RPMI7951 (cell line): ENCODE measurements at regions not wholly inside any gene's neighbourhood (a gene's known extent, or its start where the extent isn't known, plus 50 kb on each side); places are given as distances from the start of the nearest gene placed in this dataset.

Experiments
- DNase-seq: peaks from one replicate; pipeline ENCODE4 v3.0.0-alpha.2; 2012; ENCODE audit warnings: low read depth

- DNase-seq: no peak
These were observed 736.8 kb downstream of the RFPL4B start for GRCh38 chr6:113083947-113084346.

- no peak for DNase-seq
These were observed 741.9 kb downstream of the RFPL4B start for GRCh38 chr6:113089056-113089455.

- no peak for DNase-seq
These were observed 745.7 kb downstream of the RFPL4B start for GRCh38 chr6:113092795-113093194.

- no peak for DNase-seq
These were observed 747.6 kb downstream of the RFPL4B start for GRCh38 chr6:113094779-113095178.

- DNase-seq: no peak
These were observed 748.7 kb downstream of the RFPL4B start for GRCh38 chr6:113095841-113096240.

GRCh38 chr6:113102761-113103160 lies 754.4 kb upstream of the MARCKS start:
- DNase-seq: peak; percentile 82

- peak; percentile 90 for DNase-seq
These were observed 753.3 kb upstream of the MARCKS start for GRCh38 chr6:113103634-113104361.

GRCh38 chr6:113104541-113104940 lies 752.6 kb upstream of the MARCKS start:
- DNase-seq: peak; percentile 5

GRCh38 chr6:113104951-113105350 lies 752.2 kb upstream of the MARCKS start:
- DNase-seq: peak; percentile 3

GRCh38 chr6:113110211-113110610 lies 746.9 kb upstream of the MARCKS start:
- DNase-seq: no peak

GRCh38 chr6:113111550-113111949 lies 745.6 kb upstream of the MARCKS start:
- no peak for DNase-seq

GRCh38 chr6:113112086-113112485 lies 745.1 kb upstream of the MARCKS start:
- peak; percentile 17 for DNase-seq

GRCh38 chr6:113115196-113115595 lies 741.9 kb upstream of the MARCKS start:
- no peak for DNase-seq

- DNase-seq: peak; percentile 97
These were observed 736.9 kb upstream of the MARCKS start for GRCh38 chr6:113120224-113120581.

- peak; percentile 99 for DNase-seq
These were observed 736.4 kb upstream of the MARCKS start for GRCh38 chr6:113120582-113121285.

- DNase-seq: peak; percentile 7
These were observed 735.6 kb upstream of the MARCKS start for GRCh38 chr6:113121571-113121970.

- peak; percentile 98 for DNase-seq
These were observed 735.1 kb upstream of the MARCKS start for GRCh38 chr6:113122060-113122459.

GRCh38 chr6:113125626-113126025 lies 731.5 kb upstream of the MARCKS start:
- DNase-seq: no peak

GRCh38 chr6:113127786-113128419 lies 729.2 kb upstream of the MARCKS start:
- DNase-seq: no peak

- no peak for DNase-seq
These were observed 728.5 kb upstream of the MARCKS start for GRCh38 chr6:113128661-113129060.

GRCh38 chr6:113129991-113130390 lies 727.2 kb upstream of the MARCKS start:
- DNase-seq: no peak

GRCh38 chr6:113137426-113137825 lies 719.7 kb upstream of the MARCKS start:
- no peak for DNase-seq

- no peak for DNase-seq
These were observed 716.4 kb upstream of the MARCKS start for GRCh38 chr6:113140721-113141120.
